Karpas-422 (cell line): ENCODE measurements at regions not wholly inside any gene's neighbourhood (a gene's known extent, or its start where the extent isn't known, plus 50 kb on each side); places are given as distances from the start of the nearest gene placed in this dataset.

Source experiments
- DNase-seq: peaks from one replicate; pipeline ENCODE4 v3.0.0-alpha.2; 2015
- H2AFZ ChIP-seq: fragments of 200-600 bp; sonication (generic); 2 replicates; pipeline ENCODE4 v1.6.1; 2014; ENCODE audit warnings: antibody characterized with exemption, low read length, mixed read lengths
- H3K27ac ChIP-seq: fragments of 200-600 bp; sonication (generic); 2 replicates; pipeline ENCODE4 v1.5.1; 2014; ENCODE audit warnings: mild to moderate bottlenecking, low read length, moderate library complexity
- H3K27me3 ChIP-seq: fragments of 200-600 bp; sonication (generic); 2 replicates; pipeline ENCODE4 v1.6.1; 2014; ENCODE audit warnings: low read length, mixed read lengths
- H3K36me3 ChIP-seq: fragments of 200-600 bp; sonication (generic); 2 replicates; pipeline ENCODE4 v1.6.1; 2014; ENCODE audit warnings: low read length, mixed read lengths; ENCODE audit not compliant: insufficient read depth
- H3K4me1 ChIP-seq: fragments of 200-600 bp; sonication (generic); 2 replicates; pipeline ENCODE4 v1.6.1; 2014; ENCODE audit warnings: mild to moderate bottlenecking, low read length, mixed read lengths
- H3K4me2 ChIP-seq: fragments of 200-600 bp; sonication (generic); 2 replicates; pipeline ENCODE4 v1.6.1; 2014; ENCODE audit warnings: low read length, low read depth, mild to moderate bottlenecking; ENCODE audit not compliant: poor library complexity, severe bottlenecking
- H3K4me3 ChIP-seq: fragments of 200-600 bp; sonication (generic); 2 replicates; pipeline ENCODE4 v1.5.1; 2014; ENCODE audit warnings: mild to moderate bottlenecking, antibody characterized with exemption, low read length, mixed read lengths
- H3K79me2 ChIP-seq: fragments of 200-600 bp; sonication (generic); 2 replicates; pipeline ENCODE4 v1.6.1; 2014; ENCODE audit warnings: mild to moderate bottlenecking, low read length, mixed read lengths
- H3K9ac ChIP-seq: fragments of 200-600 bp; sonication (generic); 2 replicates; pipeline ENCODE4 v1.6.0; 2014; ENCODE audit warnings: low read length
- H3K9me2 ChIP-seq: fragments of 200-600 bp; sonication (generic), shearing (Covaris generic); replicated peaks from 2 replicates; pipeline ENCODE4 v1.6.0; 2014; ENCODE audit warnings: mild to moderate bottlenecking, low read length, moderate library complexity; ENCODE audit not compliant: insufficient read depth
- H3K9me3 ChIP-seq: fragments of 300-700, 200-600 bp; sonication (generic); 2 replicates; pipeline ENCODE4 v1.6.1; 2014; ENCODE audit warnings: low read length, mixed read lengths
- H4K20me1 ChIP-seq: fragments of 200-600 bp; sonication (generic); 2 replicates; pipeline ENCODE4 v1.6.1; 2014; ENCODE audit warnings: mild to moderate bottlenecking, antibody characterized with exemption, low read length, low read depth; ENCODE audit not compliant: insufficient read depth

GRCh38 chr6:49269190-49269589, 193.9 kb downstream of the MMUT start:
- no peaks in the 10 kb centered on the region for H4K20me1 ChIP-seq
- no peak overlapping the region for H3K4me3 ChIP-seq
- H3K79me2 ChIP-seq, result no peaks in the 10 kb centered on the region
- H3K27me3 ChIP-seq, result no peaks in the 10 kb centered on the region
- no peaks in the 10 kb centered on the region for H3K4me1 ChIP-seq
- H2AFZ ChIP-seq, result no peak overlapping the region
- H3K9me2 ChIP-seq, result no peaks in the 10 kb centered on the region
- no peaks in the 10 kb centered on the region for H3K36me3 ChIP-seq
- no peak overlapping the region for H3K4me2 ChIP-seq
- H3K9me3 ChIP-seq, result no peaks in the 10 kb centered on the region
- no peak overlapping the region for H3K9ac ChIP-seq
- DNase-seq, result no peak
- no peak overlapping the region for H3K27ac ChIP-seq

GRCh38 chr6:49264909-49265308, 198.1 kb downstream of the MMUT start:
- Histone ChIP-seq H3K79me2 (no peaks in the 10 kb centered on the region), H3K27me3 (no peaks in the 10 kb centered on the region), H3K27ac (no peak overlapping the region), H4K20me1 (no peaks in the 10 kb centered on the region), H2AFZ (no peak overlapping the region), H3K9ac (no peak overlapping the region), H3K9me2 (no peaks in the 10 kb centered on the region), H3K9me3 (no peaks in the 10 kb centered on the region), H3K4me2 (no peak overlapping the region), H3K36me3 (no peaks in the 10 kb centered on the region), H3K4me1 (no peaks in the 10 kb centered on the region), H3K4me3 (no peak overlapping the region)
- DNase-seq, result no peak

GRCh38 chr6:49264496-49264895, 198.6 kb downstream of the MMUT start:
- H3K4me3 ChIP-seq, result no peak overlapping the region
- no peaks in the 10 kb centered on the region for H3K4me1 ChIP-seq
- no peaks in the 10 kb centered on the region for H3K79me2 ChIP-seq
- H3K9me2 ChIP-seq, result no peaks in the 10 kb centered on the region
- no peak overlapping the region for H3K4me2 ChIP-seq
- no peaks in the 10 kb centered on the region for H4K20me1 ChIP-seq
- H3K27ac ChIP-seq, result no peak overlapping the region
- no peak overlapping the region for H3K9ac ChIP-seq
- no peak overlapping the region for H2AFZ ChIP-seq
- no peaks in the 10 kb centered on the region for H3K36me3 ChIP-seq
- no peaks in the 10 kb centered on the region for H3K27me3 ChIP-seq
- no peak for DNase-seq
- H3K9me3 ChIP-seq, result no peaks in the 10 kb centered on the region

- Histone ChIP-seq H3K4me3 (no peak overlapping the region), H4K20me1 (no peaks in the 10 kb centered on the region), H3K4me1 (no peaks in the 10 kb centered on the region), H3K79me2 (no peaks in the 10 kb centered on the region), H3K9me2 (no peaks in the 10 kb centered on the region), H3K27ac (no peak overlapping the region), H3K9me3 (no peaks in the 10 kb centered on the region), H3K36me3 (no peaks in the 10 kb centered on the region), H3K27me3 (no peaks in the 10 kb centered on the region), H3K9ac (no peak overlapping the region), H2AFZ (no peak overlapping the region), H3K4me2 (no peak overlapping the region)
- DNase-seq, result no peak
Observed at GRCh38 chr6:49257549-49257948, 205.5 kb downstream of the MMUT start.

GRCh38 chr6:49255335-49255734, 207.7 kb downstream of the MMUT start:
- Histone ChIP-seq H3K9ac (no peak overlapping the region), H3K9me3 (no peaks in the 10 kb centered on the region), H3K36me3 (no peaks in the 10 kb centered on the region), H3K4me1 (no peaks in the 10 kb centered on the region), H4K20me1 (no peaks in the 10 kb centered on the region), H3K9me2 (no peaks in the 10 kb centered on the region), H3K4me2 (no peak overlapping the region), H3K4me3 (no peak overlapping the region), H3K27me3 (no peaks in the 10 kb centered on the region), H2AFZ (no peak overlapping the region), H3K79me2 (no peaks in the 10 kb centered on the region), H3K27ac (no peak overlapping the region)
- no peak for DNase-seq

GRCh38 chr6:49252901-49253300, 210.2 kb downstream of the MMUT start:
- no peaks in the 10 kb centered on the region for H3K9me3 ChIP-seq
- H3K4me3 ChIP-seq, result no peak overlapping the region
- no peak overlapping the region for H3K27ac ChIP-seq

GRCh38 chr6:49233483-49233882, 229.6 kb downstream of the MMUT start:
- no peak overlapping the region for H2AFZ ChIP-seq
- H3K9ac ChIP-seq, result no peak overlapping the region
- H3K9me2 ChIP-seq, result no peaks in the 10 kb centered on the region
- no peak for DNase-seq
- H3K9me3 ChIP-seq, result no peaks in the 10 kb centered on the region
- H3K4me2 ChIP-seq, result no peak overlapping the region
- no peaks in the 10 kb centered on the region for H3K36me3 ChIP-seq
- no peaks in the 10 kb centered on the region for H4K20me1 ChIP-seq
- H3K27ac ChIP-seq, result no peak overlapping the region
- H3K4me1 ChIP-seq, result no peaks in the 10 kb centered on the region
- H3K4me3 ChIP-seq, result no peak overlapping the region
- H3K79me2 ChIP-seq, result no peaks in the 10 kb centered on the region
- no peaks in the 10 kb centered on the region for H3K27me3 ChIP-seq

More at GRCh38 chr6:49252901-49253300, 210.2 kb downstream of the MMUT start:
- no peak for DNase-seq
- H2AFZ ChIP-seq, result no peak overlapping the region
- H3K36me3 ChIP-seq, result no peaks in the 10 kb centered on the region
- H3K79me2 ChIP-seq, result no peaks in the 10 kb centered on the region
- H3K27me3 ChIP-seq, result no peaks in the 10 kb centered on the region
- no peaks in the 10 kb centered on the region for H4K20me1 ChIP-seq
- no peaks in the 10 kb centered on the region for H3K9me2 ChIP-seq
- H3K4me2 ChIP-seq, result no peak overlapping the region
- H3K4me1 ChIP-seq, result no peaks in the 10 kb centered on the region
- H3K9ac ChIP-seq, result no peak overlapping the region

GRCh38 chr6:49225471-49225870, 237.6 kb downstream of the MMUT start:
- DNase-seq, result no peak
- H3K79me2 ChIP-seq, result no peaks in the 10 kb centered on the region
- H3K27ac ChIP-seq, result no peak overlapping the region
- H3K4me2 ChIP-seq, result no peak overlapping the region
- no peaks in the 10 kb centered on the region for H4K20me1 ChIP-seq
- H3K9me2 ChIP-seq, result no peaks in the 10 kb centered on the region
- no peaks in the 10 kb centered on the region for H3K9me3 ChIP-seq
- no peaks in the 10 kb centered on the region for H3K4me1 ChIP-seq
- no peaks in the 10 kb centered on the region for H3K27me3 ChIP-seq
- H3K36me3 ChIP-seq, result no peaks in the 10 kb centered on the region
- H2AFZ ChIP-seq, result no peak overlapping the region
- no peak overlapping the region for H3K4me3 ChIP-seq
- H3K9ac ChIP-seq, result no peak overlapping the region

GRCh38 chr6:49220293-49220692, 242.8 kb downstream of the MMUT start:
- Histone ChIP-seq H3K4me2 (no peak overlapping the region), H3K4me3 (no peak overlapping the region), H3K27ac (no peak overlapping the region), H3K9me2 (no peaks in the 10 kb centered on the region), H3K4me1 (no peaks in the 10 kb centered on the region), H3K79me2 (no peaks in the 10 kb centered on the region), H3K27me3 (no peaks in the 10 kb centered on the region), H4K20me1 (no peaks in the 10 kb centered on the region), H3K36me3 (no peaks in the 10 kb centered on the region), H3K9me3 (peaks cover 4% of the 10 kb centered on the region; the same call in 1 of the 2 replicates), H3K9ac (no peak overlapping the region), H2AFZ (no peak overlapping the region)
- DNase-seq, result no peak
